ENCODE measurements at regions not wholly inside any gene's neighbourhood (a gene's known extent, or its start where the extent isn't known, plus 50 kb on each side); places are given as distances from the start of the nearest gene placed in this dataset.
A peak's percentile ranks its signal among the peaks of the same experiment; 100 is the strongest.

DNA sequence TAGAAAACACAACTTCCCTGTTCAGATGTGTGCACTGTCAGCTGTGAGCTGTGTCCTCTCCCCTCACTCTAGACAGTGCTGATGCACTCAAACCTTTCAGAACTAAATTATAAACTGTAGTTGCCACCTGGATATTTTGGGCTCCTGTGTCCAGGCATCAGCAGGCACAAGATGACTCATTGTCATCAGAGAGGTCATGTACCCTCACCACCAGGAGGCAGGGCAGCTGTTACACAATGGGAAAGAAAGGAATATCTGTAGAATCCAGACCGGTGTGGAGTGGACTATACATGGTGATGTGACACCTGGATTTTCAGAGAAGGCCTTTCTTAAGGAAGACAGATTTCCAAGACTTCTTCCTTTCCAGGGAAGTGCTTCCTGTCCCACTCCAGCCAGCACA lies 854.4 kb upstream of the AGA start:
- no peak for DNase-seq (ENCODE audit: extremely low read depth in 1 of 11, low read depth in 9 of 11, low spot score in 4 of 11)

DNA sequence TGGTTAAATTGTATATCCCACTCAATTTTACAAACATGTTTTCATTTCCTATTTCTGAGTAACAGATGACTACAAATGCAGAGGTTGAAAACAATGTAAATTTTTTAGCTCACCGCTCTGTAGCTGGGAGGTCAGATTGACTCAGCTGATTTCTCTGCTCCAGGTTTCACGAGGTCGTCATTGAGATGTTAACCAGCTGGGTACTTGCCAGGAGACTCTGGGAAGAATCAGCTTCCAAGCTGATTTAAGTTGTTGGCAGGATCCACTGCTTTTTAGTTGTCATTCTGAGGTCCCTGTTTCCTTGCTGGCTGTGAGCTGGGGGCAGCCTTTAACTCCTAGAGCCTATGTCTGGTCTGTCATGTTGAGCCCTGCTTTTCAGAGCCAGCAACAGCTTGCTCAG lies 864.3 kb upstream of the AGA start:
- peak in 1 of 11 donors; percentile 2 for DNase-seq (ENCODE audit: extremely low read depth in 1 of 11, low read depth in 9 of 11, low spot score in 4 of 11)

DNA sequence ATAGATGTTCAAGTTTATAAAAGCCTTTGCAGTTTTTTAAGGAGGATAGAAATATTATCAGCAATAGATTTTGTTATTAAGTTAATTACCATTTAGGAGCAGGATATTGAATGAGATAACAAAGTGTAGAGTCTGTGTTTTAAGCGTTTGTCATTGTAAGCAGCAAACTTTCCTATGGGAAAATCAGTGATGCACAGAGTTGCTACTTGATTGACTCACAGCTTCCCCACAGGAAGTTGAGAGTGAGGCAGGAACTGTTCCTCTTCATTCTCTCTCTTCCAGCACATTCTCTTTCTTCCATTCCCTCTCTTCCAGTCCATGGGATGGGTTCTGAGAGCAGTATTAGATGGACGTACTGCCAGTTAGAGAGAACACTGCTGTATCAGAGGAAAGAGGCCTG lies 867.7 kb upstream of the AGA start:
- DNase-seq (ENCODE audit: extremely low read depth in 1 of 11, low read depth in 9 of 11, low spot score in 4 of 11): no peak

DNA sequence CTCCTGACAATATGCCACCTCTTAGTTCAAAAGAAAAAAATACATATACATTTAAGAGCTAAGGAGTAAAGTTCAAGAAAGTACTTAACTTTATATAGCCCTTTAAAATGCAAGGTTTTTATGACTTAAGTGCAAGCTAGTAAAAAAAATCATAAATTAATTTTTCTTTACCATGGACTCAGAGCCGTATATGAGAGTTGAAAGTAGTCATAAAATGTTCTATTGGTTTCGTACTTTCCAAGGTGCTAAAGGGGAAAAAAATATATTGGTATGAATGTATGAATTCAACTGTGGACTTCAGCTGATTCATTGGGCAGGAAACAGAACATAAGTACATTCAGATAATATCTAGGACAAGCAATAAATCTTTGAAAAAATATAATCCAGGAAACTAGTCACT lies 869.8 kb upstream of the AGA start:
- no peak for DNase-seq (ENCODE audit: extremely low read depth in 1 of 11, low read depth in 9 of 11, low spot score in 4 of 11)

DNA sequence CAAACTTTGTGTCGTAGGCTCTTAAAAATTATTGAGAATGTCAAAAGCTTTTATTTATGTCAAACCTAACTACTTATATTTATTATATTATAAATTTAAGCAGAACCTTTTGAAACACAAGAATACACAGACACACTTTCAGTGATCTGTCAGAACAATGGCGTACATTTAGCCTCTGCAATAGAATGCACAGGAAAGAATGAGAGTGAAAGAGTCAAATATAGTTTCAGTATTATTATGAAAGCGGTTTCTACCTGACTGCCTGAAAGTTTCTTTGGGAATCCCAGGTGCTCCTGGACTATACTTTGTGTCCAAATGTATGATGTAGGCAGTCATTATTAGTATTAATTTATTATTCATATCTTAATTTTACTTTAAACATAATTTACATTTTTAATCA lies 872.0 kb upstream of the AGA start:
- no peak for DNase-seq (ENCODE audit: extremely low read depth in 1 of 11, low read depth in 9 of 11, low spot score in 4 of 11)

DNA sequence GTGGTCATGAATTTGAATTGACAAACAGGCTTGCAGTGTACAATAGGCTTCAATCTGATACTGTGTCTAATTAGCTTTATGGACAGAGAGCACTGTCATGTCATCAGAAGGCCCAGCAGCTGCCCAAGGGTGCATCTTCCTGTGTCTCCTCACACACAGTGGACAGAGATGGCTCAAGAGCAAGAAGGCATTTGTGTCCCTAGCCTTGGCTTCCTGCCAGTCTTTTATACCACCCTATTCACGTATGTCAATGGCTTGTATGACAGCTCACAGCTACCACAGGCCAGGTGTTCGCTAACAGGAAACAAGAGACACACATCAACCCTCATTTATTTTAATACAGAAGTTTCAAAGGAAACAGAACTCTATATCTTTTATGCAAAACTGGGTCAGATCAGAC lies 874.0 kb upstream of the AGA start:
- DNase-seq (ENCODE audit: extremely low read depth in 1 of 11, low read depth in 9 of 11, low spot score in 4 of 11): no peak

DNA sequence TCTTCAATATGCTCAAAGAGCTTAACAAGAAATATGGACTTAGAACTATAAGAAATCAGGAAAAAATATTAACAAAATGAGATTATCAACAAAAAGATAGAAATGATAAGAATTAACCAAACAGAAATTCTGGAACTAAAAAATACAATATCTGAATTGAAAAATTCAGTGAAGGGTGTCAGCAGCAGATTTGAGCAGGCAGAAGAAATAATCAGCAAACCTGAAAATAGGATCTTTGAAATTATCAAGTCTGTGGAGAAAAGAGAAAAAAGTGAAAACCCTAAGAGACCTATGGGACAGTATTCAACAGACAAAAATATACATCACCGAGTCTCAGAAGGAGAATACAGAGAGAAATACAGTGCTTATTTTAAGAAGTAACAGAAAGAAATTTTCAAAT lies 877.8 kb upstream of the AGA start:
- no peak for DNase-seq (ENCODE audit: extremely low read depth in 1 of 11, low read depth in 9 of 11, low spot score in 4 of 11)

DNA sequence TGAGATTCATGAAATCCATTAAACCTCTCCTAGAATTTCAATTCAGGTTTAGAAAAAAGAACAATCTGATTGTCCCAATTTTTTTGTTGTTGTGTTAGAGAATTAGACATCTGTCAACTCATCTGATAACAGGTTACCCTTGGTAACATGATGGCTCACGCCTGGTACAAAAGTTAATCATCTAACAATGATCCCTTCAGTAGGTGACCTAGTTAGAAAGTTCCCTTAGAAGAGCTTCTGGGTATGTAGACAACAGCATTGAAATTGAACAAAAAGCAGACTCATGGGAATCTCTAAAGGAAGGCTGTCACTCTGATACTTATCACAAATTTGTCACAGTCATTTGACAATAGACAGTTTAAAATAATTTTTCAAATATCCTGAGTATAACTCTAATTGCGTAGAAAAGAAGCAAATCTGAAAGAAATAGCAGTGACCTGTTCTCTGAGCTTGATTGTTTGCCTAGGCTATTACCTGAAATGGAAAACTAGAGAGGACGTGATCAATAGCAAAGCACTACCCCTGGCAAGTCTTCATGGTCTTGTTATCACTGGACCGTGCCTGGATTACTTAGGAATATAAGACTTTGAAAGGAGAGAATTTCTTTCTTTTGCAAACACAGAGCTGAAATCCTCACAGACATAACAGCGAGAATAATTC lies 880.4 kb upstream of the AGA start:
- DNase-seq (ENCODE audit: extremely low read depth in 1 of 11, low read depth in 9 of 11, low spot score in 4 of 11): no peak

DNA sequence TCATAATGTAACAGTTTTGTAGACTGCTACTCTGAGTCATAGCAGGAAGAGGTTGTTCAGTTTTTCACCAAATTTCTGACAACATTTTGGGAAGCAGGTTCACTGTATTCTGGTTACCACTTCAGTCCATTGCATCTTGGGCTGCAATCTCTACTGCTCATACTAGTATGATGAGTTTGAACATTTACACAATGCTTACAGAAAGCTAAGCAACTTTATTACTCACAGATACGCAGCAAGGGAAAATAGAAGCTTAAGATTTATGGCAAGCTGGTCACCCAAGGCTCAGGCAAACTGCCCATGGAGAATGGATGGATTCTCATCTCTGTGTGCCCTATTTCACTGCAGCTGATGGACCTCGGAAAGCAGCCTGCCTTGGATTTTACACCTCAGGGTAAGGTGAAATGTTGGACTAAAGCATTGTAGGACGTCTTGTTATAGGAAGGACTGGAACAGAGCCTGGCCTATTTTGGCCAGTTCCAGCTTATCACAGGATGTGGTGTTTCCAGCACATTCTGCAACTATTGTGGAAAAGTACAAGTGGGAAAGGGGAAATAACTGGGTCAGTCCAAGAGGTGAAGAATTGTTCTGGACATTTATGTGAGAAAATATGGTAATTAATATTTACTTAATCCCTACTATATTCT lies 887.1 kb upstream of the AGA start:
- DNase-seq (ENCODE audit: extremely low read depth in 1 of 11, low read depth in 9 of 11, low spot score in 4 of 11): no peak

DNA sequence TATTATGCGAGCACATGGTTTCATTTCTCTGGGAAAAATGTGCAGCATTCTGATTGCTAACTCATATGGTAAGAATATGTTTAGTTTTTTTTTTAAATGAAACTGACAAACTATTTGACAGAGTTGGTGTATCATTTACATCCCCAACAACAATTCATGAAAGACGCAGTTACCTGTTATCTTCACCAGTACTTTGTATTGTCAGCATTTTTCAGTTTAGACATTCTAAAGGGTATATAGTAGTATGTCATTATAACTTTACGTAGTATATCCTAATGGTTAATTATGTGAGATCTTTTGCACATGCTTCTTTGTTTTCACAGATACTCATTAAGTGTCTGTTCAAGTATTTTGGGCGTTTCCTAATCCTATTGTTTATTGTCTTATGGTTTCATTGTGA lies 891.1 kb upstream of the AGA start:
- no peak for DNase-seq (ENCODE audit: extremely low read depth in 1 of 11, low read depth in 9 of 11, low spot score in 4 of 11)

DNA sequence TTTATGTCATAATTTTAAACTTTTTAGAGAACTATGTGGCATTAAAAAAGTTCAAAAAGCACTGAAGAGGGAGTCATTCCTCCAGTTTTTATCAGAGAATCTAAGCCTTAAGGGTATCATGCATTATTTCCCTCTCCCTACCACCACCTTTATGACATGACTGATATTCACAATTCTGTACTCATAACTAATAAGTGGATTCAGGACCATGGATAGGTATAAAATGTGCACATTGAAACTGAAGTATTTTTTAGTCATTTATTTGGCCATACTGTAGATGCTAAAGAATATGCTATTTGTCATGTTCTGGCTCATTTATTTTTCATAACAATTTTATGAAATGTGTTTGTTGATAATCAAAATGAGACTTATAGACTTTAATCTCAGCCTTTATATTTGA lies 897.5 kb upstream of the AGA start:
- DNase-seq (ENCODE audit: extremely low read depth in 1 of 11, low read depth in 9 of 11, low spot score in 4 of 11): no peak

DNA sequence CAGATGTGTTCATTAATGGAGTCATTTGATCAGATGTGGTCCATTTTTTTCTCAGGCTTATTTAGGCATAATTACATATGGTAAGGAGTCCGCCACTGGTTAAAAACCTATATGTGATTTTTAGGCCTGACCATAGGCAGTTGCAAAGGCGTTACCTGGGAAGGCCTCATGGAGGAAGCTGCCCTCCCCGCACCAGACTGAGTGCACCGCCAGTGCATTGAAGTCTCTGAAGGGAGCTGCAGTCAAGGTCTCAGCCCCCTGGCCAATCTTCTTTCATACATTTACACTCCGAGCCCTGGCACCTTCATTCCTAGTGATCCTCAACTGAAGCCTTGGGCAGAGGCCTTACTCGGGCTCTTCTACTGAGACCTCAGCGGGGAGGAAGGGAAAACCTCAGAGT lies 898.2 kb upstream of the AGA start:
- DNase-seq (ENCODE audit: extremely low read depth in 1 of 11, low read depth in 9 of 11, low spot score in 4 of 11): no peak

DNA sequence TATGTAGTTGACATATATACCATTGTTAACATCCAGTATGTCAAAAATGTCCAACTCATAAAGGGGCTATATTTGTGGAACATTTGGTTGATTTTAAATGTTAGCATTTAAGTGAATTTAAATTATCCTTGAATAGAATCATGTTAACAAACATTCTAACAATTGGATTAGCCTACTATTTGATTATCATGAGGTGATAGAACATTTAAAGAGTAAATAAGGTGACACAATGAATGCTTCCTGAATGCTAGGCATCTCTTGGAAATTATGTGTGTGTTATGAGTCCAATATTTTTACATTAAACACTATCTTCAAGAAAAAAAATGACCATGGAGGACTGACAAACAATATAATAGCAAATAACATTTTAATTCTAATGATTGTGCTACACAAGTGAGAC lies 901.9 kb upstream of the AGA start:
- no peak for DNase-seq (ENCODE audit: extremely low read depth in 1 of 11, low read depth in 9 of 11, low spot score in 4 of 11)

DNA sequence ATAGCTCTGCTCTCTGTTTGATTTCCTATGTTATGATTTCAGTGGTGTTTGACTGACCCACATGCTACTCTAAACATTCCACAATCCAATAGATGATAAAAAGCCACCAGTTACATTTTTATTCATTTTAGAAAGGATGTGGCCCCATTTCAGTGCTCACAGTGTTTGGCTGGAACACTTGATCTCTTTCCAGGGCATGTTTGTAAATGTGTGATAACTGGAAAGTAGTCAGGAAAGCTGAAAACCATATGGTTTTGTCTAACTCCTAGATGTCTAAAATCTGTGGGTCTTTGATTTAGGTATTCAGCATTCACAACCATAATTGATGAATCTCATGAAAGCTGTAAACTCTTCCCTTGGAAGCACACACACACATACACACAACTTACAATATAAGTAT lies 904.9 kb upstream of the AGA start:
- DNase-seq (ENCODE audit: extremely low read depth in 1 of 11, low read depth in 9 of 11, low spot score in 4 of 11): no peak

DNA sequence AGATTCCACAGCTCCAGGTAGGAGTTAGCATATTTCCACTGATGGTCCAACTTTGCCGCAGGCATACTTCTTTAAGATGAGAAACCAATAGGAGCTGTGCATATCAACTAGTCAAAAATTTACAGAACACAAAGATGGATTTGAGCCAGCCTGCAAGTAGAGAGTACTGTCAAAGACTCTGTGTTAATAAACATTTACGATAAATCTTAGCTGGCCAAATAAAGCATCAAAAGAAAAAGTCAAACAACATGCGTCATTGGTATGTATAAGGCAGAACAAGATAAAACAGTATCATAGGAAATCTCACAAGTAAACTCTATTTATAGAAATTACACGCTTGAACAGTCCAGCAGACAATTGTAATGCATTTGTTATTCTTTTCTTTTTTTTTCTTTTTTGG lies 907.4 kb upstream of the AGA start:
- DNase-seq (ENCODE audit: extremely low read depth in 1 of 11, low read depth in 9 of 11, low spot score in 4 of 11): no peak

DNA sequence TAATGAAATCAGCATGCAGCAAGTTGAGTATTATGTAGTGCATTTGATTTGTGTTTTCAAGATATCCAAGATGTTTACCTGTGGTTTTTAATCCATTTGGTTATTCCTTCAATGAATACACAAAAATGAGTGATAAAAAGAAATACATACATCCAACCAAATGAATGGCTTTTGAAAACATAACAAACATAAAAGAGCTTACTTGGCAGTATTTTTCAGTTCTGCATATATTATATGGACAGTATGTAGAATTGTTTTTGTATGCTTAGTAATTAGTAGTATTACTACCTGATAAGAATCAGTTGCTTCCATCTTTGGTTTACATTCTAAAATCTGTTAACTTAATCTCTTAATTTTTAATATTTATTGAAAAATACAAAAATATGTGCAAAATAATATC lies 908.9 kb upstream of the AGA start:
- DNase-seq (ENCODE audit: extremely low read depth in 1 of 11, low read depth in 9 of 11, low spot score in 4 of 11): no peak

DNA sequence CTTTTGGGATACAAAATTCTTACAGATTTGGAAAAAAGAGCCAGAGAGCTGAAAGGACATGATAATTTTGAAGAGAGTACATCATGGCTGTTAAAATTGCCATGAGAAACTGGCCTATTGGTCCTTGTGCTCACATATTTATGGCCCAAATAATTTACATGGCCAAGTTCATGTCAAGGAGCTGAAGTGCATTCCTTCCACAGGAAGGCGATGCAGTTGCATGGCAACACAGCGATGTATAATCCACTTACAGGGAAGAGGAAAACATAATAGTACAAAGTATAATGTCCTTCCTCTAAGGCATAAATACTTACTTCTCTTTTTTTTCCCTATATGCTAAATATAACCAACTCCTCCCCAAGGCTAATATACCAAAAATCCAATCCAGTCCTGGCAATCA lies 914.5 kb upstream of the AGA start:
- DNase-seq (ENCODE audit: extremely low read depth in 1 of 11, low read depth in 9 of 11, low spot score in 4 of 11): no peak

DNA sequence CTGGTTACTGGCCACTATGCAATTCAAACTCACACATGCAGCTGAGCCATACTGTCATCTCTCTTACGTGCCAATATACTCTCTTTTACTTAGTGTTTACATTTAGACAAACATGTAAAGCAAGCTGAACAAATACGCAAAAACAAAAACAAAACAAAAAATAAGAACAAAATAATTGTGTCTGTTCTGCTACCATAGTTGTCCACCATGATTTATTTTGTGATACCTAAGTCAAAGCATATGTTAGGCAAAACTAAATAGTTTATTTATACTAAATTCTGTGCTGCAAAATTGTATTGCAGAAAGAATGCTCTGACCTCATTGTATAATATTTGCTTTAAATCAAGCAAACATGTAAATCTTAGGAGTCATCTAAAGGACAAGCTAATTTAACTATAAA lies 943.2 kb upstream of the AGA start:
- no peak for DNase-seq (ENCODE audit: extremely low read depth in 1 of 11, low read depth in 9 of 11, low spot score in 4 of 11)

DNA sequence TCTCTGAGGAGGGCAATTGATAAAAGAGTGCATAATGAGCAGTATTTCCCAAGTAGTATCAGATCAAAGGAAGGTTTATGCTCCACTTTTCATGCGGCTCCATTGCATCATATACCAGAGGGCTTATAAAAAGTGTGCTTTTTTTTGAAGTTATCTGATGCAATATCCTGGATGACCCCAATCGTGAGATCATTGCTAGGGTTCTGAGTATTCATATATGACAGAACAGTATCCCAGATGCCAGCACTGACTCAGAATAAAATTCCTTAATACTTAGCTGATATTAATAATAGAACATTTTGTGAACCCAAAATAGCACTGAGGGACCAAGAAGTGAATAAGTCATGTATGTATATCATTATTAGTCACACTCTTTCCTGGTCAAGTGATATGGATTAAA lies 945.5 kb upstream of the AGA start:
- DNase-seq (ENCODE audit: extremely low read depth in 1 of 11, low read depth in 9 of 11, low spot score in 4 of 11): no peak

DNA sequence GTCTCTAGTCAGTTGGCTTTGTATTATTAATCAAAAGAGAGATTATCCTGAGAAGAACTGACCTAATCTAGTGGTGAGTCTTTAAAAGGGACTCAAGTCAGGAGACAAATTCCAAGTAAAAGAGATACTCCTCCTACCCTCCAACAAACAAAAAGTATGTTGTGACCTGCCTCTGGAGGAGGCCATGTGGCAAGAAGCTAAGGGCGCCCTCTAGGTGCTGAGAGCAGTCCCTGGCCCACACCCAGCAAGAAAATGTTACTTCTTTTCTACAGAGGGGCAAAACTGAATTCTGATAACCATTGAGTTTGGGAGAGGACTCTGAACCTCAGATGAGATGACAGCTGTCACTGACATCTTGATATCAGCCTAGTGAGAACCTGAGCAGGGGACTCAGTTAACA lies 953.6 kb upstream of the AGA start:
- no peak for DNase-seq (ENCODE audit: extremely low read depth in 1 of 11, low read depth in 9 of 11, low spot score in 4 of 11)

DNA sequence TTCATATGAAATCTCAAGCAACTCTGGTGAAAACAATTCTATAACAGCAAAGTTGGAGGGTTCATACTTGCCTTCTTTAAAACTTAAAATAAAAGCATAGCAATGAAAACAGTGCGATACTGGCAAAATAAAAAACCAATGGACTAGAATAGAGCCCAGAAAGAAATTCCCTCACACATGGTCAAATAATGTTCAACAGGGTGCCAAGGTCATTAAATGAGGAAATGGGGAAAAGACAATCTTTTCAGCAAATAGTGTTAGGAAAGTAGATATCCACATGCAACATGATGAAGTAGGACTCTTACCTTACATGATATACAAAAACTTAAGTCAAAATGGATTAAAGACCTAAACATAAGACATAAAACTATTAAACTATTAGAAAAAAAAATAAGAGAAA lies 970.2 kb upstream of the AGA start:
- no peak for DNase-seq (ENCODE audit: extremely low read depth in 1 of 11, low read depth in 9 of 11, low spot score in 4 of 11)
